Stimulated activated CD8-positive, alpha-beta memory T cell treated with anti-CD3 and anti-CD28 coated beads, Interleukin-4, amount 100 ng/mL, for 4 hours (primary cell): ENCODE measurements at regions not wholly inside any gene's neighbourhood (a gene's known extent, or its start where the extent isn't known, plus 50 kb on each side); places are given as distances from the start of the nearest gene placed in this dataset.

ENCODE experiments used
- DNase-seq, 2 donors: peaks; one replicate each; pipeline ENCODE4 v3.0.0-alpha.2; 2020; ENCODE audit warnings: low read depth in 2 of 2, low spot score in 1 of 2

DNA sequence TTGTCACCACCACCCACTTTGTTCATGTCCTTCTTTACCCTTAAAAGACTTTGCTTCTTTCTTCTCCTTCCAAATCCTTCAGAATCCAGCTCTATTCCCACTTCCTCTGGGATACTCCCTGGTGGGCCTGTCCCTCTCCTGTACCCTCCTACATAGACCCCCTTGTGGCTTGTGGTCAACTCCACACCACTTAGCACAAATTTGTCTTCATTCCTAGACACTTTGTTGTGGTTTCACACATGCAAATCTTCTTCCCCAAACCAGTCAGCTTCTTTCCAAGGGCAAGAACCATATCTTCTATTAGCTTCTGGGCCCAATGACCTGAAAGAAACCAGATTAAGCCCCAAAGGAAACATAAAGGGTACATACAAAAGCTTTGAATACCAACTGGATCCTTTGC lies 342.4 kb downstream of the TNS1 start:
- DNase-seq: no peak

DNA sequence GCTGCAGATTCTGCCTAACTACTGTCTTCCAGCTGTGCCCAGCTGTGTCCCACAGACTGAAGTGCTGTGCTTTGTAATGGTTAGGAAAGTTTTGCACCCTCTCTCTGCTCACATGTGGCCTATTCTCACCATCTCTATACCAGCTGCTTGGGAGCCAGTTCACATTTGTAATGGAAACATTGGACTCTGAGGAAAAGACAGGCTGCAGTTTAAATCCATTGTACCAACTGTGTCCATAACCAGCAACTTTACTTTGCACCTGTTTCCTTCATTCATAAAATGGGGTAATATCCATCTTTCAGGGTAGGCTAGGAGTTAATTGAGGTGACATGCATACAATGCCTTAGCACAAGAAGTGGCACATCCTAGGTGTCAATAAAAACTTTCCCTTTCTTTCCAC lies 344.0 kb downstream of the TNS1 start:
- no peak for DNase-seq

DNA sequence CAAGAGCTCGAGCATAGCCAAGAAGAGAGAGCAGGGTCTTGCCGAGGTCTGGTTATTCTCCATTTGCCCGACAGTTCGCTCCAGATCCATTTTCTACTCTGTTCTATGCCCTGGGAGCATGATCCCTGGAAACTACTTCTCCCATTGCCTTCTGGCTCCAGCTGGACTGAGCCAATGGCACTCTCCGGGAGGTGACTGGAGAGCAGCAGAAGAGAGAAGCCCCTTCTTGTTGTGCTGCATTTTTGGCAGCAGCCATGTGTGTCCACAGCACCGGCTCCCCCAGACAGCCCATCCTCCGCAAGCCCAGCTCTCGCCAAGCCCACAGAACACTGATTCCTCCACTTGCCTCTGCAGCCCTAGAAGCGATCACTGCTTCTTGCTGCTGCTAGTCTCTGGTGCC lies 345.5 kb downstream of the TNS1 start:
- DNase-seq: no peak

DNA sequence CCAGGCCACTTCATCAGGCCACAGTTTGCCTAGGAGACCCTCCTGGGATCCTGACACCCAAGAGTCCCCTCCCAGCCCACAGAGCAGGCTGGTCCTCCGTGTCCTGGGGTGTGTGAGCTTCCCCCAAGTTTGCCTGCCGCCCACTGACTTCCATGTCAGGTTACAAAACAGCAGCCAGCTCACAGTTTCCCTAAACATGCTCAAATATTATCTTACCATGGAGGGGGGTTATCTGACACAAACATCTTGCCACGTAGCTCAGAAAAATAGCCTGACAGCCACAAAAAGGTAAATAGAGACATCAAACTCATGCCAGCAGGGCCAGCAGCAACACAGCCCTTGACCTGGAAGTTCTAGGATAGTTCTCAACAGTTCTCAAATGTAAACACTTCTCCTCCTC lies 346.5 kb downstream of the TNS1 start:
- no peak for DNase-seq

DNA sequence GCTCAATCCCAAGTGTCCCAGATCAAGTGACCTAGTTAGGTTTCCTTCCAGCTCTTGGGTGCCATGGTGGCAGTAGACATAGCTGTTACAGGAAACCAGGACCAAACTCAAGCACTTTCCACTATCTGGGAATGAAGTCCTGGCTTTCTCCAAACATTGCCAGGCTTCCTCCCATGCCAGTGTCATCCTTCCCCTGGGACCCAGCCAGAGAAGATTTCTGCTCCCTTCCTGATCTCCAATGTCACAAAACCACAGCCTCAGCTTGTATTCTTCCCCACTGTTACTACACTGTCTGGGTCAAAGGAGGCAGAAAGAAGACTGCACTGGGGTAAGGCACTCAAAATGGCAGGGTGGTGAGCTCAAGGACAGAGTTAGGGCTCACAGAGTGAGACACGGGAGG lies 347.1 kb downstream of the TNS1 start:
- no peak for DNase-seq

DNA sequence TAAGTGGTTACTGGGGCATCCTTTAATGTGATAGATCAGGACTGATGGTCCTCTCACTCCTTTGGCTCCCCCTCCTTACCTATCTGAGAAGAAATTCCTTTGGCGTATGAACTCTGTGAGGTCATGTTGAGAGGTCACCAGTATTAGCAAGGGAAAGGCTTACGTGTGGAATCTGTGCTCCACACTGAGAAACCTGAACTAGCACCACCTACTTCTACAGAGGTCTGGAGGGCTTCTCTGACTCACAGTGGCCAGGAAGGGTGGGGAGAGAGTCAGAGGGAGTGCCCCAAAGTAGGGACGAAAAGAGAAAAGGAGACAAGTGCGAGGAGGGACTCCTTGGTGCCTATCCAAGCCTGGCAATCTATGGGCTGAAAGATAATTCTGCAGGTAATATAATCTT lies 348.6 kb downstream of the TNS1 start:
- DNase-seq: no peak

DNA sequence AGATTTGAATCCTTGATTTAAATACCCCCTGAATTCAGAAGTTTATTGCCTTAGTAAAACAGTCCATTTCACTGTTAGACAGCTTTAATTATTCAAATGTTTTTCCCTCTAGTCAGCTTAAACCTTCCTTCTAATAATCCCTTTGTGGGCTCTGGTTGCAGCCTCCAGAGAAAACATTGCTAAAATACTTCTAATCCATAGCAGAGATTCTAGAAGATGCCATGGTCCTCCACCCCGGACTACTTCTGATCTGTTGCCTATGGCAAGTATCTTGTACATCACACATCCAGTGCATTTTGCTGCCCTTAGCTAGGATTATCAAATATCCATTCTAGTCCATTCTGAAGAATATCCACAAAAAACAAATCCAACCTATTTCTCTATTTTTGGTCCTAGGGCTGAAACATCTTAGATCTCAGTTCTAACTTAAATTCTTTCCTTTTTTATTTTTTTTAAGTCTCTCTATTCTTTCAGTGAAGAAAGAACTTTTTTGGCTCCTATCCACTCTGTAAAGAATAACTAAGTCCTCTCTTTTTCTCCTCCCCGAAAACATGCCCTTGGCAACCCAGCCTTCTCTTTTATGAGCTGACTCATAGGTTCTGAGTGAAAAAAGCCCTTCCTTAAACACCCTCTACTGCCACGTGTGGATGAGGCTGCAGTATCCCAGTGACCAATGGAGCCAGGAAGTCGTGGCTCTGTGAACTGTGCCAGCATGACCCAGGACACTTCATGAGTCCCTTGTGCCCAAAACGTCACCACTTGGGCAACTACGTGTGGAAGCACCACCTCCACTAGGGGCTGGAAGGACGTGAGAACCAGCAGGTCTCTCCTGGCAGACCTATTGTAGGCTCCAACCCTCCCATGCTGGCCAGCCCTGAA lies 349.8 kb downstream of the TNS1 start:
- DNase-seq: no peak

DNA sequence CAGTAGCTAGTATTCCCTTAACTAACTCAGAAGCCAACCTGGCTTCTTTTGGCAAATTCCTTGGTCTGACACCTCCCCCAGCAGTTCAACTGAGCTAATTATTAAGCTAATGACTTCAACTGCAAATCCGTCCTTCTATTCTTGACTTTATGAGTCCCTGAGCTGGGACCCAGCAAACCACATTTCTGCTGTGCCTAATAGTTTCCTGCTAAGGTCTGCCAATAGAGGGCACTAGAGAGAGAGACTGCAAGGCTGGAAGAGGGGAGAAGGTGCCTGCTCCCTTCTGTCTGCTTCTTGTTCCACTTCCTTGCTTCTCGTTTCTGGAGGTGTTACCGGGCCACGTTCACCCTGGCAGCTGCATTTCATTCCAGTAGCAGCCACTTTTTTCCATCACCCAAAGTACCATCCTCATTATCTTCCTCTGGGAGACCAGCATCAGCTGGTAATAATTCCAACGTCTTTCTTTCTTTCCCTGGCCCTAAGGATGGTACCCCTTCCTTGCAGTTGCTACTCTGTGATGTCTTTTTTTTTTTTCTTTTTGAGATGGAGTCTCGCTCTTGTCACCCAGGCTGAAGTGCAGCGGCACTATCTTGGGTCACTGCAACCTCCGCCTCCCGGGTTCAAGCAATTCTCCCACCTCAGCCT lies 352.0 kb downstream of the TNS1 start:
- DNase-seq: no peak

DNA sequence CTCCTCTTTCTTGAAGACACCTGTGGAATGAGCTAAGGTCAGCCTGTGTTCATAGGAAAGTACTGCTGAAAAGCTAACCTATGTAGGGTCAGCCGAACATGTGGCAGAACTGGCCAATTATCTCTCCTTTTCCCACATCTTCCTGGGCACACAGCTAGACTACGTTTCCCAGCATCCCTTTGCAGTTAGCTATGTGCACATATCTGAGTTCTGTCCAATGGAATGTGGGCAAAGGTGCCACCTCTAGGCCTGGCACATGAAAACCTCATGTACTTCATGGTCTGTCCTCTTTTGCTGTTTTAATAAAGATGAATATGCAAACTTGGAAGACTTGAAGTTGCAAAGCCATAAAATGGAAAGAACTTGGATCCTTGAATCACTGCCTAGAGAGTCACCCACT lies 352.6 kb downstream of the TNS1 start:
- no peak for DNase-seq

DNA sequence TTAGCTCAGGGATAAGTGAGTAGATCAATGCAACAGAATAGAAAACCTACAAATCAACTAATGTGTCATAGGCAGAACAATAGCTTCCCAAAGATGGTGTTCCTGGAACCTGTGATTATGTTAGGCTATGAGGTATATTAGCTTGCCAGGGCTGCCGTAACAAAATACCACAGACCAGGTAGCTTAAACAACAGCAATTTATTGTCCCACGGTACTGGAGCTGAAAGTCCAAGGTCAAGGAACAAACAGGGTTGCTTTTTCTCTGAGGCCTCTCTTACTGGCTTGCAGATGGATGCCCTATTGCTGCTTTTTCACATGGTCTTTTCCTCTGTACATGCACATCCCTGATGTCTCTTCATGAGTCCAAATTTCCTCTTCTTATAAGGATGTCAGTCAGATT lies 354.9 kb downstream of the TNS1 start:
- DNase-seq: no peak

DNA sequence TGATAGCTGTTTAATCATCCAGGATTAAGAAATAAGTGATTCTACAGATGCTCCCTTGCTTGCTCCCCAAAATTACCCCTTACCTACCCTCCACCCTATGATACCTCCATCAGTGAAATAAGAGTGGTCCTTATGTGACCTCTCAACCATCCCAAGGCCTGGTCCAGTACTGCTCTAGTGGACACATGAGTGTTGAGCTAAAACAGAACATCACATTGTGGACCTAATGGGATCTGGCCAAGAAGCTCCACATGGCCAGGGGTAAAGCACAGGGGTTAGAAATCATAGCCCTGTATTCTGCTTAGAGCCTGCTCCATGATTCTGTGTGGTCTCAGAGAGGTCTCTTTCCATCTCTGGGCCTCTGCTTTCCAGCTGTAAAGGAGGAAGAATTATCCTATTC lies 355.6 kb downstream of the TNS1 start:
- DNase-seq: no peak

DNA sequence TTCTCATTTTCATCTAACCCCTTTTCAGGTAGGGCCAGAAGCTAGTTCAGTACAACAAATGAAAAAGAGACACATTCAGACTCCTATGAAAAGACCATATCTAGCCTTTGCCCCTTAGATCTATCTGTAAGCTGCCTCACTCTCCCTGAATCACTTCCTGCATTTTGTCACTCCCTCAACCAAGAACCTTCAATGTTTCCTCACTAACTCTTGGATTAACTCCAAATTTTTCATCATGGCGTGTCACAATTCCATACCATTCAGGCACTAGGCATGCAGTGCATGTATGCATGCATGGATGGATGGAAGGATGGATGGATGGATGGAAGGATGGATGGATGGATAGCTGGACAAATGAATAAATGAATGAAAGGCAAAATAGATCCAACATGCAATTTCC lies 356.9 kb downstream of the TNS1 start:
- DNase-seq: no peak

DNA sequence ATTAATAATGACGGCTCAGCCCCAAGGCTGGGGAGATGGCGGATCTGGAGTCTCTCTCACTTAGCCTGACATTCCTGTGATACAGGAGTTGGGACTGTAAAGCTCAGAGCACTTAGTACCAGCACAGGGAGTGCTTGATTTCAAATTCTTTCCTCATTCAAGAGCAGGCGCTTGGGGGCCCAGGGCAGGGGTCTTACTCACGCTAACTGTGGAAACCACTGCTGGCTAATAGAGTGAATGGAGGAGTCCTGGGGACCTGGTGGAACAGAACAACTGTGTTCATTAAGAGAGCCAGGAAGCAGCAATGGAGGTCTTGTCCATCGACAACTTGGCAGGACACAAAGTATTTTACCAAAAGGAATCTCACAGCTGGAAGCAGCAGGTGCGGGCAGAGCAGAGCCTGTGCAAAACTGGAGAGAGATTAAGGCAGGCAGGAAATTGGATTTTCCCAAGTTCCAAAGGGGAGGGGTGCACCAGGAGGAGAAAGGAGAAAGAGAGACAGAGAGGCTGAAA lies 358.9 kb downstream of the TNS1 start:
- DNase-seq: no peak

DNA sequence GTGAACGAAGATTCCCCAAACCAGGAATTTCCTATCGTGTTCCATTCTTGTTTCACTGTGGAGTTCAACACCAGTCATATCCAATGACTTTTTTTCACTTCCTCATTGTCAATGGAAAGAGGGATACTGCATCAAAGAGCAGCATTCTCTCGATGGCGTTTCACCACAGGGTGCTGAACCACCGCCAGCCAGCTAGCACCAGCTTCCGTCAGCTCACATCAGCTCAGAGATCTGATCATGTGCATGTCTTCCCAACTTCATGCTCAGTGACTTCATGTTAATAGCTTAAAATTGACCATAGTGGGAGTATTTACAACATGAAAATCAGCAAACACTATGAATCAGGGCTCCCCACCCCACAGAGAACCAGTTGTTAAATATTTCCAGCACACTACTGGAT lies 359.9 kb downstream of the TNS1 start:
- DNase-seq: no peak

DNA sequence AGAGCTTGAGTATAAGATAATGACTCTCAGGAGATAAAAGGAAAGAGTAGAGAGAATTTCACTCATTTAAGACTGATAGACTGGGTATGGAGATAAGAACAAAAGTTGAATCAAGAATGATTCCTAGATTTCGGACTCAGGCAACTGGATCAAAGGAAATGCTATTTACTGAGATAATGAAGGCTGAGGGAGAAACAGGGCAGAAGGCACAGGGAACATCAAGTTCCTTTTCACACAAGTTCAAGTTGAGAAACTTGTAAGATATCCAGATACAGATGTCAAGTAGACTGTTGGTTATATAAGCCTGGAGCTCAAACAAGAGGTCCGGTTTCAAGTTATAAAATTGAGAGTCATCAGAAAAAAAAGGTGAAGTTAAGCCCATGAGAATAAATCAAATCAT lies 360.8 kb downstream of the TNS1 start:
- no peak for DNase-seq

DNA sequence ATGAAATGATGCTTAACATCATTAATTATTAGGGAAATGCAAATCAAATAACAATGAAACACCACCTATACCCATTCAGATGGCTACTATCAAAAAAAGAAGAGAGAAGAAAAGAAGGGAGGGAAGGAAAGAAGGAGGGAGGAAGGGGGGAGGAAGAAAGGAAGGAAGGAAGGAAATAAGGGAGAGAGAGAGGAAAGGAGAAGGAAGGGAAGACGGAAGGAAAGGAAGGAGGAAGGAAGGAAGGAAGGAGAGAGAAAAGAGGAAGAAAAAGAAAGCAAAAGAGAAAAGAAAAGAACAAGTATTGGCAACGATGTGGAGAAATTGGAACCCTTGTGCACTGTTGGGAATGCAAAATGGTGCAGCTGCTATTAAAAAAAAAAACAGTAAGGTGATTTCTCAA lies 363.3 kb downstream of the TNS1 start:
- no peak for DNase-seq

DNA sequence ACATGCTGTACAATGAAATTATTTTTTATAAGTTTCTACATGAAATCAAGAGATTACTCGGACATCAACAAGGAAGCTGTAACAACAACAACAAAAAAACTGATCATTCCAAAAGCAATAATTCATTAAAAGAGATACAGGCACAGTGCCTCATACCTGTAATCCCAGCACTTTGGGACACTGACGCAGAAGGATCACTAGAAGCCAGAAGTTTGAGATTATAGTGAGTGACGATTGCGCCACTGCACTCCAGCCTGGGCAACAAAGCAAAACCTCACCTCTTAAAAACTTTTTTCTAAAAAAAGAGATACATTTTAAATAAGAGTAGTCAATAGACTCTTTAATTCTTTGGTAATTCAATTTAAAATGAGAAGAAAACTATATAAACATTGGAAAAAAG lies 364.3 kb downstream of the TNS1 start:
- no peak for DNase-seq

DNA sequence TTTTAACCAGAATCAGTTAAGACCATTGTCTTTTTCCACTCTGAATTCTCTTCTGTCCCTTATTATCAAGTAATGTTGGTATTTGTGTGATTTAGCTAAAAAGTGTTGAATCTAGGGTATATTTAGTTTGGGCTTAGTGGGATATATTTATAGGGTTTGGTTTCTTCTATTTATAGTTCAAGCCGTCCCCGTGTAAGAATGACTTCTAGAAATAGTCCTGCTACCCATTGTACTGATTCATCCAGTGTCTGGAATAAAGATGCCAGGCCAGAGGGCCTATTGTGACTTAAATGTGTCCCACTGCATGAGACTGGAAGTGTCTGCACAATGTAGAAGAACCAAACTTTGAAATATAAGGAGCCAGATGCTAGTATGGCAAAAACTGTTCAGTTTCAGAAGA lies 364.8 kb downstream of the TNS1 start:
- DNase-seq: no peak

DNA sequence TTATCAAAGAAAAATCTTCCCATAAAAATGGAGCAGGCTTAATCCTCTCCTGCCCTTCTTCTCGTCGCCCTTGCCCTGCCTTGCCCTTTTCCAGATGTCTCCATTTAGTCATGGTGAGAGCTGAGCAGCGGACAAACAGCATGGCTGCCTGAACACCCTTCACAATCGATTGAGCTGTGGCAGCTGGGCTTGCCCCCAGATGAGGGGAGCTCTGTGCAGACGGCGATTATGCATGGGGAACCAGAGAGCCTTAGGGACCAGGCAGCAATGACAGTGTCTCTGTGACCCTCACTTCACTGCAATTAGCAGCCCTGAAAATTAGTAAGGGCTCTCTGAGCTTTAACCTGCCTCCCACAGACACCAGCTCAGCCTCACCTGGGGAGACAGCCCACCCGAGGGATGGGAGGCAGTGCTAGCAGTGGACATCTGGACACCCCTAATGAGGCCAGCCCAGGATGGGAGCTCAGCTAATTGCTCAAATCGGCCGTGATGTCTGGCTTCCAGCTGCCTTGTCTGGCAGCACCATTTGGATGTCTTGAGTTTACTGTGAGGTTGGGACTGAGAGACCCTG lies 365.7 kb downstream of the TNS1 start:
- DNase-seq: no peak

DNA sequence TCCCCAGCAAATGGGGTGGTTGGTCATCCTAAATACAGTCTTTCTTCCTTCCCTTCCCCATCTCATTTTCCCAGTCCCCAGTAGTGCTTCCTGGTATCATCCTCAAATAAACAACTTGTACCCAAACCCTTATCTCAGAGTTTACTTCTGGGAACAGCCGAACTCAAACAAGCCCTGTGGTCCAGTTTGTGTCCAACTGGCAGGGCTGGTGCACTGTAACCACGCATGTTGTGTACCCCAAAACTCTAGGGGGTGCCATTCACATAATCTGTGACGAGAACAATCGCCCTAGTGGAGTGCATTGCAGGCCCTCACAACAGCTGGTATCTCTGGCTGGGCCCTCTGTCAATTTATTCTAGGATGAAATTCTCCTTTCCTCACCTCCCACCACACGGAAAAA lies 366.2 kb downstream of the TNS1 start:
- DNase-seq: no peak

DNA sequence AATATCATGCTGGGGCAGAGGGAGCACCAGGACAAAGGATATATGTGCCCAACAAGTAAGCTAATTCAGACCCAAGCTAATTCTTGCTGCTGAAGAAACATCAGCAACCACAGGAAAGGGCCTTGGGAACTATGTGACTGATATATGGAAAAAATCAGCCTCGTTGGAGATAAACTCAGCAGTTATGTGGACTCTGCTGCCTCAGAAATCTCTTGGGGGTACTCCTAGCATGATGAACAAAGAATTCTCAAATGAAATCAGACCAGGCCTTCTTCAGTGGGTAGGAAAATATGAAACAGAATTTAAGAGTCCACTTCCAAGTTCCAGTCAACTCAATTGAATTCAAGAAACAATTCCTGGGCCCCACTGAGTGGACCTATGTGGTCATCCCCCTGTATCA lies 367.9 kb downstream of the TNS1 start:
- DNase-seq: no peak

DNA sequence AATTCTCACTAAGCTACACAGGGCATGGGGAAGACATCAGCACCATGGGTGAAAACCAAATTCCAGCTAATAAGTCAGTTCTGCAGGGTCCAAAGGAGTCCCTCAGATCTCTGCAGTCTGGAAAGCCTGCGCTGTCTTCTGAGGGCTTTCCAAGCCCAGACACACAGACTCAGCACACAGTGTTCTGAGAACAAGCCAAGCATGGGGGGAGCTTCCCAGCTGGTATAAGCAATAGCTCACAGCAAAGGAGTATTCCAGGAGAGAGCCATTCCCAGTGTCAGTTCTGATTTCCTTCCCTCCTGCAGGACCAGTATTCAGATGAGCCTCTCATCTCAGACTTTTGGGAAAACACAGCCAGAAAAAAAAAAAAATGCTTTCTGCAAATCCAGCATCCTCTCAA lies 370.8 kb downstream of the TNS1 start:
- no peak for DNase-seq
